A172 (cell line): ENCODE measurements at regions not wholly inside any gene's neighbourhood (a gene's known extent, or its start where the extent isn't known, plus 50 kb on each side); places are given as distances from the start of the nearest gene placed in this dataset.

Experiments used
- DNase-seq: peaks from one replicate; pipeline ENCODE4 v3.0.0-alpha.2; 2015; ENCODE audit warnings: low spot score

DNA sequence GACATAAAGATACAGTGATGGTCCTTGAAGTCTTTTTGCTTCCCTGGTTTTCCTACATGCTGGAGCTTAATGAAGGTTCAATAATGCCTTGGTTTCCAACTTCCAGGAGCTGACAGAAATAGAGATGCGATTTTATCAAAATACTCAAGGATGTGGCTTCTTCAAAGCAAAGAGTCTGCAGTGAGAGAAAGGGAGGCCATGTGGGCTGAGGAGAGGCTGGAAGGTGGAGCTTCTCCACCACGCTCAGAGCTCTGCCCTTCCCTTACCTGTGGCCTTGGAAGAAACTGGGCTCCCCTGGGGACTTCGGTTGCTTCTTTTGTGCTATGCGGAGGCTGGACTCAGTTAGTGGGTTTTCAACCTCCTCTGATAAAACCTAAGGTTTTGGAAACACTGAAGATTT, 175.0 kb upstream of the APCDD1 start:
- no peak for DNase-seq

DNA sequence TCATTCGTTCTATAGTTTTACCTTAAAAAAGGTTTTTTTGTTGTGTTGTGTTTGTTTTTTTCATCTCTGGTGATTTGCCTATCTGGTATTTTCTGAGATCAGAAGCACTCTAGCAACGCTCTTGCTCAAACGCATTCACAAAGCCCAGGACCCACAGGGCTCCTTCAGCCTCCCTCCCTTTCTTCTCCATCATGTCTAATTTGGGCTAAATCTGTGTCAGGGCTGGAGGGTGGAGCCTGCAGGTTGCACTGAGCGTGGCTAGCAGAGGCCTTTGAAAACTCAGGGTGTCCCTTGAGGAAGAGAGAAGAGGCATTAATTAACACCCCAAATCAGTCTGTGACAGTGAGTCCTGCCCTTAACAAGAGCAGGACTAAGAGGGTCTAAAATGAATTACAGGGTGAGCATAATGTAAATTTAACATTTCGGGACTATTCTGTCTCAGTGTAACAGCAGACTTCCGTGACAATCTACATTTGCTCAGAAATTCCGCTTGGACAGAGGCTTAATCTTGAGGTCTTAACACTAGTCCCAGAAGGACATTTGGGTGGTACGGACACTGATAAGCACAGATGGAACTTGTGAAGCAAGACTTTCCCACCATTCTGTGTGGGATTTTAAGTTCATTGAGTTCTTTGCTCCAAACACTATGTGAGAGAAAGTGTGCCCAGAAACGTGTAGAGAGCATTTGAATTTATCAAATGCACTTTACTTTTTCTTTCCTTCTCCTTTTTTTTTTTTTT, 174.4 kb upstream of the APCDD1 start:
- DNase-seq = no peak

DNA sequence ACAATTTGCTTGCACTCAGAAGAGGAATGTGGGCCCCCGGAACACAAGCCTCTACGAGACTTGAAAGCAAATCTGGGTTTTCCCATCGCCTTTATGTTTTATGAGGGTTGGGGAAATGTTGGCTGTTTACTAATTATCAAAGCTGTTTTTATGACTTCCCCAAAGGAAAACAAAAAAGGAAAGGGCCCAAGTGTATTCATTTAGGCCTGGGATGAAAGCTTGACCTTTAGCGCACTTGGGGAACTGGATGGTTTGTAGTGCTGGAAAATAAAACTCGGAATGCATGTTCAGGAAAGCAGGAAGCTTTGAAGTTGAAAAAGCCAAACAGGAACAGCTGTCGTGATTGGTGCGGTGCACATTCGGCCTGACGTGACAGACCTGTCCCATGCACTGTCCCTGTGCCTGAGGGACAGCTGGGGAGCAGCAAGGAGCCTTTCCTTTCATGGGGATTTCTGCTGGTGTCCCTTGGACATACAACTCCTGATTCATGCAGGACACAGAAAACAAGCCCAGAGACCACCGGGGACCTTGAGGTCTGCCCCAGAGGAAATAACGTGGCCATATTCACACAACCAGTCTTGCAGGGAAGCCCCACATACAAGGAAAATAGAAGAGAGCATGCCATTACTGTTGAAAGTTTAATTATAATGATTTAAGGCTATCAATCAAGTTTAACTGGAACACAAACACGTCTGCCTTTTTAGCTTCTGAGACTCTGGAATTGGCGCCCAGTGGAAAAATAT, 169.7 kb upstream of the APCDD1 start:
- no peak for DNase-seq

DNA sequence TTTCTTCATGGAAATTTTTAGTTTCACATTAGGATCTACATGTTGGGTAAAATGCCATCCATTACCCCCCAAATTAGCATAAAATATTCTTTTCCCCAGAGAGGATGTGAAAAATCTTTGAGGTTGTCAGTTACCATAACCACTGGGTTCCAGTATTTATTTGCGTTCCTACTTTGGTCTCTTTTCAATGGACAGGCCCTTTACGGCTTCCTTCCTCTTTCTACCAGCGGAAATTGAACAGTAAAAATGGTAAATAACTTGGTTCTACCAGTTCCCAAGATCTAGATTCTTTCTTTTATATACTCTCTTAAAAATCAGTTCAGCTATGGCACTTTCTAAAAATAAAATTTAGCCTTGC, 169.2 kb upstream of the APCDD1 start:
- DNase-seq = no peak

DNA sequence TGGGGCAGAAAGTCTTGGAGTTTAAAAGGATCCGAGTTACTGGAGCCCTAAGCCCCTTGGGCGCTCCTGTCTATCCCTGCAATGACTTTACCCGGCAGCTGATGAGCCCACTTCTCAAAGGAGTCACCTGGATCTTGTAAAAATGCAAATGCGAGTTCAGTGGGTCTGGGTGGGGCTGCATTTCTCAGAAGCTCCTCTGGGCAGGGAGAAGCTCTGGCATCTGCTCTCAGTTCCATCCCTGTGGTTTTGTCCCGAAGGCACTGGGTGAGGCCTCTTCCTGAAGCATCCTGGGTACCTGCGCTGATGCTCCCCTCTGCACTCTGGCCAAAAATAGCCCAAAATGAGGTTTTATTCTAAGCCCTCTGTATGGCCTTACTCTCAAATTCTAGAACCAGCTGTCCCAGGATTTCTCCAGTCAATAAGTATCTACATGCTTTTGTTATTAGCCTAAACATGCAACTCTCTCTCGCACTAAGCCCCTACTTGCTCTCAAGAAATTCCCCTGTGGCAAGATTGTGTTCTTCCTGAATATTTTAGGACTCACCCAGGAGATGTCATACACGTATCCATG, 167.8 kb upstream of the APCDD1 start:
- no peak for DNase-seq

DNA sequence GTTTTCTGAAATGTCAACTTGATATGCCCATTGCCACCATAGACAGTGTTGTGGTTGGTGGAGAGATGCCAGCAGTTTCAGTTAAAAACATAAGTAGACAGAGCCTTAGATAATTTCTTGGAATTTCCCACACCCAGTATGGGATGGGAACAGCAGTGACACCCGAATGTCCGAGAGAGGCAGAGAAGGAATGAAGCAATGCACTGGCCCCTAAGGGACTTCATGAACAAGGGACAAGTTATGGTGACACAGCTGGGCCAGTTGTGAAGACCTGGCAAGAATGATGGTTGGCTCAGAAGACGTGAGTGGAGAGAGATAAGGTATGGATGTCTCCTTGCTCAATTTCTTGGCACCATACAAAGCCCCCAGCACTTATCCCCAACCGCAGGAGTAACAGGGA, 165.2 kb upstream of the APCDD1 start:
- DNase-seq = no peak

DNA sequence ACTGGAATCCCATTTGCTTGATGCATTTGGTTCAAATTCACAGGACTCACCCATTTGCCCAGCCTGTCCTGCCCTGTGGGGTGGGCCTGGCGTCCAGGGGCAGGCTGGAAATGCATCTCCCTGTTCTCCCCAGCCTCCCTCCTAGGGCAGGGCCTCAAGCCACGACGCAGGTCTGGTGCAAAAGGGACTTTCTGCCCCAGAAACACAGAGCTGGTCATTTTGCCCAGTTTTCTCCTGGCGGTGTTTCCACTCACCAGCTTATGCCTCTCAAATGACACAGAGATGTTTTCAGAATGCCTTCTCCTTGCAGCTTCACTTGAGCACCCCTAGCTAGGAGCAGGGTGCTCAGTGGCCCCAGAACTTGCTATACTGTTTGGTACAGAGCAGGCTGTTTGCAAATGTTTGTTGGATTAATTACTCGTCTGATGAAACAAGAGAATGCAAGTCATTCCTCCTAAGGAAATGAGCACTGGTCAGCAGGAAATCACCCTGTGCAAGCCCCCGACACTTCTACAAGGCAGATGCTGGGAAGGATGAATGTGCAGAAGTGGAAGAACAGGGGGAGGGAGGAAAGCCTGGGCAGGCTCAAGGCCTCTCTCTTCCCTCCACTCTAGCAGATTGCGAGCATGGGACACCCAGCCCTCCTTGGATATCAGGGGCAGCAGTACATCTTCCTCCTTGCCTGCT, 164.3 kb upstream of the APCDD1 start:
- no peak for DNase-seq

DNA sequence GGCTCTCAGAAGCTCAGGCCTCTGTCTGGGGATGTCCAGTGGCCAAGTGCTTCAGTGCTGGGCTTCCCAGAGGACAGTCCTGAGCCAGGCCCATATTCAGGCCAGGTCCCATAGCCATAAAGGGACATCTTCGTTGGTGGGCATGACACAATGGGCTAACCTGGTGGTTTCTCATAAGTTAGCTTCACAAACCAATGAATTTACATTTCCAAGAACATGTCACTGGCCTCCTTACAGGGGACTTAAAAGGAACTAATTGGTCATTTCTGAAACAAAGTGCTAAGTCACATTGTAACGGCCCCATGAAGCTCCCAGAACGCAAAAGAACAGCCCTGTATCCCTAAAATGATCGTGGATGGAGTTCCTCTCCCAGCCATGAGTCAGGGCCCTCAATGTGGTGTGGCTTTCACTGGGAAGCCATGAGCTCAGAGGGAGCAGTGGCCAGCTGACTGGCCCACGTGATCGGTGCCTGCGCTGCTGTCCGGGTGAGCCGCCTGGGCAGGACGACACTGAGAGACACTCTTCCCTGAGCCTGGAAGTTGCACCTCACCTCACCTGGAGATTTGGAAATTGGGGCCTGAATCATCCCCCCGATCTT, 163.7 kb upstream of the APCDD1 start:
- DNase-seq = no peak

DNA sequence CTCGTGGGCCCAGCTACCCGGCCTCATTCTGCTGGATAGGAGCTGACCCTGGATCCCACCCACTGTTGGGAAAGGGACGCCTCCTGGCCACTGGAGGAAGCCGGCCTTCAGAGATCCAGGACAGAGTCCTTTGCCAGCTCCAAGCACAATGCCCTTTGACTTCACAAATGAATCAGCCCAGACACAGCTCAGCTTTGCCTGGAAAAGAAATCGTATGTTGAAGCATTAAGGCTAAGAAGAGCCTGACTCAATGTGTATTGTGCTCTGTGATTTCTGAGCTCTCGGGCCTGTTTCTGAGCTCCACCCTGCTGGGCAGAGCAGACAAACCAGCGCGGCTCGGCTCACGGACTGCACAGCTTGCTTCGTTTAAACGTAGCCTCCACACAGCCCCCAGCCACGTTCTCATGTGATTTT, 162.9 kb upstream of the APCDD1 start:
- no peak for DNase-seq

DNA sequence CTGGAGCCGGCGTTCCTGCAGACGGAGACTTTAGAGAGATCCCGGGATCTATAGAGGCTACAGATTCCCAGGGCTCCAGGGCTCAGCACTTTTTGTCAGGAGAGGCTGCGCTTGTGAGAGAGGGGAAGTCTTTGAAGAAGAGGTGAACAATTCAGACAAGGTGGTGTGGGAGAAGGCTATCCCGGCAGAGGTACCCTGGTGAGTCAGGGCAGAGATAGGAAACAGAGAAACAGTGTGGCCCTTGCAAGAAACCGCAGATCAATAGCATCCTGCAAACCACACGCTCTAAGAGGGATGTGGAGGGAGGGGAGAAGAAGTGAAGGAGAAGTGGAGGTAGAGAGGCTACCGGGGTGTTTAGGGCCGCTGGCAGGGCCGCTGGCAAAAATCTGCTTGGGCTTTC, 160.5 kb upstream of the APCDD1 start:
- no peak for DNase-seq

DNA sequence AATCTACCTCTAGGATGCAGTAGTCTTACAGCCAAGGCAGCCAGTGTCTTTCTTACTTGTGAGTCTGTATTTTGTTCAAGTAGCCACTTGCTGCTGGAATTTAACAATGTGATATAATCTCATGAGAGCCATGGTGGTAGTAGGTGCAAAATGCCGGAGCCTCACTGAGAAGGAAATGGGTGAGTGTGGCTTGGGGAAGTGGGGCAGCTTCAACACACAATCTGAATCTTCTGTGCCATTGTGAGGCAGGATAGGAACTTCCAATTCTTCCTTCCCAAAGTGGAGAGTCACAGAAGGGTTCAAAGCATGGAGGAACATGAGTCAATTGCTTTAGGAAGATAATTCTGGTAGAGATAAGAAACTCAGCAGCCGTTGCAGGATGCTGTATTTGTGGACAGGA, 158.7 kb upstream of the APCDD1 start:
- DNase-seq = no peak

DNA sequence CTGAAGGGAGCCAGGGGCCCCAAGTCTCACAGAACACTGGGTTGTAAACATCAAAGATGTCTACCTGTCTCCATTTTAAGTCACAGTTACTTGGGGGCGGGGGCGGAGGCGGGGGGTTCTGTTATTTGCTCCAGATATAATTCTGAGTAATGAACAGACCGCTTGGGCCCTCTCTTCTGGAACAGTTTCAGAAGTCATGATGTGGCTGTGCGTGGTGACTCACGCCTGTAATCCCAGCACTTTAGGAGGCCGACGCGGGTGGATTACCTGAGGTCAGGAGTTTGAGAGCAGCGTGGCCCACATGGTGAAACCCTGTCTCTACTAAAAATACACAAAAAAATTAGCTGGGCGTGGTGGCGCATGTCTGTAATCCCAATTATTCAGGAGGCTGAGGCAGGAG, 157.9 kb upstream of the APCDD1 start:
- DNase-seq = no peak

DNA sequence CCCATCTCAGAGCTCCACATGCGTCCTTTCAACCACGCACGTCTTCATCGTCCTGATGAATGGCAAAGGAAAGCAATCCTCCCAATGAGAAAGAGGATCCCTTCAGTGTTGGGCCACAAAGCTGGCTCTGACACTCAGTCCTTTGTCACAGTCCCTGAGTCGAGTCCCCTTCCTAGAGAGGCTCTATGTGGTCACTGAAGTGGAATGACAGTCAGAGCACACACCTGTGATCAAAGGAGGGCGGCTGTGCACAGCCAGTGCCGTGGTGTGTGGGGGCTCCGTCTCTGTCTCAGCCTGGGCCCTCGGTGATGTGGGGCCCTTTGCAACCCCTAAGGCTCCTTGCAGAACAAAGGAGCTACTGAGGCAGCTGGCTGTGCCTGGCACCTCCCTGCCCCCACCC, 157.3 kb upstream of the APCDD1 start:
- DNase-seq = no peak

DNA sequence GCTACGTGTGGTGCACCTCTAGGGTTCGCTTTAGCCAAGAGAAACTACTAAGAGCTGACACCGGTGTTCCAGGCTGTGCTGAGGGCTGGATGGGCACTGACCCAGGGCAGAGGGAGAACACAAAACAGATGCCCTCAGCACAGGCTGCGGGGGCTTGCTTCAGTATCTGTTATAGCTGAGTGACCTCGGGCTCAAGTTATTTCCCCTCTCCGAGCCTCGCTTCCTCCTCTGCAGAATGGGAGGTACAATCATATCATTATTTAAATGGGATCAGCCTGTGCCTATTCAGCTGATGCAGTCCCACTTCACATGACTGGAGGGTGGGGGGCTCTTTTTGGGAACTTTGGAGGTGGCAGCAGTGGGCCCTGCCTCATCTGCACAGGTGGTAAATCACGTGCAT, 156.1 kb upstream of the APCDD1 start:
- no peak for DNase-seq

DNA sequence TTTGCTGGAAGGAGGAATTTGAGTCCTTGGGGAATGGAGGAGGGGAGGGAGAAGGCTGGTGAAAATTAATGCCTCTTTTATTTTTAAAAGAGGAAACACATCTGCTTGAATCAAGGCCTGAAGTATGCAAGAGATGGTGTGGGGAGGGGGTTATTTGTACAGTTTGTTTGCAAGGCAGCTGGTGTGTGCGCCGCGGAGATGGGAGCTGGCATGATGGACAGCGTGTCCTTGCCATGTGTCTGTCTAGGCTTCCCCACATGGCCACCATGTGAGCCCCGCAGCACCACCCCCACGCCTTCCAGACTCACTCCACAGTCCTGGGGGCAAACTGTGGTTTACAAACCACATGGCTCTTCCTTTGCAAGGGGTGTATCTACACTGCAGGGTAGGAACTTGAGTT, 154.8 kb upstream of the APCDD1 start:
- DNase-seq = no peak

DNA sequence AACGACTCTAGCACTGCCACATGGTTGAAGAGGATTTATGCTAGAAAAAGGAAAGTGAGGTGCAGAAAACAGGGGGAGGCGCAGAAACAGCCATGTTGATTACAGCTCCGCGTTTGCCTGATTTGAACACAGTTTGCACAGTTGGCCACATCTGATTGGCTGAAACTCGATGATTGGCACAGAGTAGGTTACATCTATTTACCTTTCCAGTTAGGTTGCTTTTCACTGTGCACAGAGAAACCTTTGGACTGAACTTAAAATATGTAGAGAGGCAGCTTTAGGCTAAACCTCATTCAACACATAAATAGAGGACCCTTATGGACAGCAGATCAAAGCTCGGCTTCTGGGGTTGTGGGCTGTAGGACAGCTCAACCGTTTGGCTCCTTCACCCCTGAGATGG, 153.7 kb upstream of the APCDD1 start:
- no peak for DNase-seq

DNA sequence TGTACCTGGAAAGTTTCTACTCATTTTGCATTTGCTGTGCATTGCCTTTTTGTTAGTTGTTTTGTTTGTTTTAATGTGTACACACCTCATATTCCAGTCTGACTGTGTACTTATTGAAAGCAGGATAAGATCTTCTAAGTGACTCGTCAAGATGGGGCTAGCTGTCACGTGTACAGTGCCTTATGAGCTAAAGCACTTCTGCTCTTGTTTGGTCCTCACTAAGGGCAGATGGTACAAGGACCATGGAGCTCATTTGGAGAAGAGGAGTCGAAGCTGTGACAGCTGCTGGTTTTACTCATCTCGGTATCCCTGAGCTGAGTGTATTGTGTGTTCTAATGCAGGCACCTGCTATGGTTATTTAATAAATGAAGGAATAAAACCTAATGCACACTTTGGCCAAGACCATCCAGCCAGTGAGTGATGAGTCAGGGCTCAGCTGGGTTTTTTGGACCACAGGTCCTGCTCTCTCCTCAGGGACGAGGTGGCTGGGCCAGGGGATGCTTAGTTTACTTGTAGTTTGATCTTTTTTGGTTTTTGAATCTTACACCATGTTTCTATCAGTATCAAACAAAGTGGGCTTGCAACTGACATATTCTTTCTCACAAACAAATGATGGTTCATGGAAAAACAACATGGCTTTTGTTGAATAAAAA, 152.5 kb upstream of the APCDD1 start:
- no peak for DNase-seq

DNA sequence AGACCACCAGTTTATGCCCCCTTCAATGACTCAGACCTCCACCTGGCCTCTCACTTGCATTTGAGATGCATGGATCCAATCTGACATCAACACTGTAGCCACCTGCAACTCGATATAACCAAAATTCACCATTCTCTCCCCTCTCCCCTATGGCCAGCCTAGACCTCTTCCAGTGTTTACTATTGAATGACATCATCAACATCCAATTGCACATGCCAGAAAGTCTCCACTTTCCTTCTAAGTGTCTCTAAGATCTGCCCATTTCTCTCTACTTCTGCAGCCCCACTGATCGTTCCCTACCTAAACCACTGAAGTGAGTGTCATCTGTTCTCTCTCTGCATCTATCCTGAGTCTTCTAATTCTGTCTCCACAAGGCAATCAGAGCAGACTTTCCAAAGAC, 151.3 kb upstream of the APCDD1 start:
- DNase-seq = no peak

DNA sequence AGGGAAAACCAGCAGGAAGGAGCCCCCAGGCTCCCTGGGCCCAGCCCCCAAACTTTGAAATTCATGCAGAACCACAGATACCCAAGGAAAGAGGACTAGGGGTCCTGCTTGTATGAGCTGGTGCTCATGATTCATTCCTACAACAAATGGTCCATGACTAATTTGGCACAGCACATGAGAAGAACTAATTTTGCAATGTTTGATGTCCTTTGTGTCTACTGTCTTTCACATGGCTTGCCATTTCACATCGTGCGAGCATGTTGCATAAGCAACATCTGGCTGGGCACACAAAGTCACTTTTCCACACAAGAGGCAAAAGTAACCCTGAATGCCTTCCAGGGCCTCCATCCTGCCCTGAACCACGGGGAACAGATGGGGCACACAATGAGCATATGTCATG, 149.6 kb upstream of the APCDD1 start:
- no peak for DNase-seq

DNA sequence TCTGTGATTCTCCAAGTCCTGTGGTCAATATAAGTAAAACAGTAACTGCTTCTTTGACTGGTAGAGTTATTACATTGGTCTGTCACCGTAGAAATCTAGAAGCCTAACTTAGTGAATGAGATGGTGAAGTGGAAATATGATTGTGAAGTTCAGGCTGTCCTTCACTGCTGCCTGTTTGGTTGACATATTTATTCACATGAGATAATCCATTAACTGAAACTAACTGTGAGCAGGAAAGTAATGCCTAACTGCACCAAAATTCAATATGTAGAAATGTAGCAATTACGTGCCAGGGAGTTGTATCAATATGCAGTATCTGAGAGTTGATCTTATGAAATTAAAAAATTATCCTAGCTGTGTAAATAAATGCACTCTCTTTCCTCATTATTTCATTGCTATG, 147.7 kb upstream of the APCDD1 start:
- DNase-seq = no peak

DNA sequence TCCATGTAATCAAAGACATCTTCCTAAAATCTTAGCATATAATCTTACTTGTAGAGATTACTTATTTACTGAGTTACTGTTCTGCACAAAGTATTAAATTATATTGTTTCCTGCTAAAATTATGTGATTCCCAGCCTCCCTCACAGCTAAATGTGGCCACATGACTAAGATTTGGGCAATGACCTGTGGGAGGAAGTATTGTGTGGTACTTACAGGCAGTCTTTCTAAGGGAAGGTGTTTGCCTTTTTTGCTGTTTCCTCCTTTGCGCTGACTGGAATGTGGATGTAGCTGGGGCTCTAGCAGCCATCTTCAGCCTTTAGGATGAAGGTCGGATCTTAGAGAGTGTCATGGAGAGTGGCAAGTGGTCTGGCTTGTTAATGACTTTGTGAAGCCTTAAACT, 146.3 kb upstream of the APCDD1 start:
- DNase-seq = no peak

DNA sequence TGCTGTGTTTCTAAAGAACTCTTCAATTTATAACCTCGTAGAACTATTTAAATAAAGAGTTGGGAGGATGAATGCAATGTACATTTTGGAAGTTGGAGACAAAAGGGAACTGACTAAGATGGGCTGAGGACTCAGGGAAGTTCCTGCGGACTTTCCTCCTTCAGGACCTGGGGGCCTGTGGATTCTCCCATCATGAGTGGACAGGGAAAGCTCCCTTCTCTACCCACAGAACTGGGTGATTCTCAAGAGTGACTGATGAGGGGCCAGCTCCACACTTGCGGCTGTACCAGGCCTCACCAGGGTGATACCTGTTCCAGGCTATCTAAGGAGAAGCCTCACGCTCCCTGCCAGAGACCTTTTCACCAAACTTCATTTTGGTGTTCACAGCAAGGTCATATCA, 143.8 kb upstream of the APCDD1 start:
- no peak for DNase-seq
